DMS79 treated with DMSO at 0.1 percent for 48 hours (cell line): ENCODE measurements at regions not wholly inside any gene's neighbourhood (a gene's known extent, or its start where the extent isn't known, plus 50 kb on each side); places are given as distances from the start of the nearest gene placed in this dataset.
A peak's percentile ranks its signal among the peaks of the same experiment; 100 is the strongest.

Experiments
- DNase-seq: peaks from one replicate; lab custom pipeline; 2025; lab: John Stamatoyannopoulos, UW

DNA sequence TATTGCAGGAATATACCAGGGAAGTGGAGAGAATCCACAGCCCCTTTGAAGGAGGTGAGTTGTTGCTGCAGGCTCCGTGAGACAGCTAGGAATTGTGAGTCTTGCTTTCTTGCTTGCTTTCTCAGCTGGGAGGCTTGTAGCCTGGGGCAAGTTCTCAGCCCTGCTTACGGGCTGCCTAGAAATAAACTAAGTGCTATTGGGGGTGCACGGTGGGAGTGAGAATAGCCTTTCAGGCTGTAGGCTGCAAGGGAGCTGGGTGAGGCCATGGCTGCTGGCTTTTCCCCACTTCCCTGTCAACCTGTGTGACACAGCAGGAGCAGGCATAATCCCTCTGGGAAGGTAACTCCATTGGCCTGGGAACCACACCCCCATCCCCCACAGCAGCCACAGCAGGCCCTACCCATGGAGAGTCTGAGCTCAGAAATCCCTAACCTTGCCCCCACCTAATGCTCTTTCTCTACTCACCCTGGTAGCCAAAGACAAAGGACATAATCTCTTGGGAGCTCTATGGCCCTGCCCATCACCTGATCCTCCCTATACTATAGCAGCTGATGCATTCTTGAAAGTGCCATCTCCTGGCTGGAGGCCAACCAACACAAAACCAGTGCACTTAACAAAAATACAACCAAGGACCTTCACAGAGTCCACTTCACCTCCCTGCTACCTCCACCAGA lies 113.0 kb downstream of the MMRN1 start:
- DNase-seq: no peak

GRCh38 chr4:90012918-90013317 lies 114.3 kb upstream of the CCSER1 start:
- DNase-seq: no peak

DNA sequence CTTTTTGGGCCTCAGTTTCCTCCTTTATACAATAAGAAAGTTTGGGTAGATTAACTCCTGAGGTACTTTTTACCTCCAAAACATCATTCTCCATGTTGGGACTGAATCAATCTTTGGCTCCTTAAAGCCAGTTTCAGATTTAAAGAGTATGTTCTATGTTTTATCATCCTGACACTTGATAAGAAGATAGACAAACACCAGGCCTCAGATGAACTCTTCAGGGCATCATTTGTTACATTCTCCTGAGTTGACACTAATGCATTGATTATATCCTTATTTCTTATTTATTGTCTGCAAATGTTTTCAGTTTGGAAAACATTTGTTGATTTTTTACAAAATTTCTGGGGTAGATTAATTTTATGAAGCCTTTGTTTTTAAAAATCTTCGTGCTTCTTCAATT lies 102.7 kb upstream of the CCSER1 start:
- DNase-seq: no peak

DNA sequence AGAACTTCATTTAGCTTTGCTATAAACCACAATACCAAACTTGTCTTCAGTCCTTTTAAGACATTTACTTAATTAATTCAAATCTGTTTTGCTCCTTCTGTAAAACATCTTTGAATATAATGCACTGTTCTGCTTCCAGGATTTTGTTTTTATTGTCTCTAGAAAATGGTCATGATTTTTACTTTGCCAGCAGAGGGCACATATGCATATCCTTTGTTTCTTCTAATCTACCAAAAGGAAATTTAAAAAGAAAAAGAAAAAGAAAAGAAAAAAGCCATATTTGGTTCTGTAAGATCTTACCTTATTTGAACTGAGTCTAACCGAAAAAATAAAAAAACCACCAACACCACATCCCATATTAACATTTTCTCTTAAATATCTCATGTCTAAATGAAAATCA lies 101.9 kb upstream of the CCSER1 start:
- peak; percentile 1 for DNase-seq

DNA sequence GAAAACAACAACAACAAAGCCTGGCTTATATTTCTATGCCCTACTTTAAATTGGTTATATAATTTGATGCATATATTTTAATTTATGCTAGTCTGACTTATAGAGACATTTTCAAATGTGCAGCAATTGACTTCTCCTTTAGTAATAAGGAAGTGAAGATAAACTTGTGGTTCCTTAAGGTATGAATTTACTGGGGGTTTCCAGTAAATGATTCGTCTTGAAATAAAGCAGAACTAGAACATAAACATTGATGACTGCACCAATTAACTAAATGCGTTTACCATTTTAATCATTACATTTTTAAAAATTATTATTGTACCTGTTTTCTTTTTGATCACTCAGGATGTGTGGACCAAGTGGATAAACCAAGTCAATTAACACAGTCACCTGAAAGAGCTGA lies 99.6 kb upstream of the CCSER1 start:
- DNase-seq: no peak

DNA sequence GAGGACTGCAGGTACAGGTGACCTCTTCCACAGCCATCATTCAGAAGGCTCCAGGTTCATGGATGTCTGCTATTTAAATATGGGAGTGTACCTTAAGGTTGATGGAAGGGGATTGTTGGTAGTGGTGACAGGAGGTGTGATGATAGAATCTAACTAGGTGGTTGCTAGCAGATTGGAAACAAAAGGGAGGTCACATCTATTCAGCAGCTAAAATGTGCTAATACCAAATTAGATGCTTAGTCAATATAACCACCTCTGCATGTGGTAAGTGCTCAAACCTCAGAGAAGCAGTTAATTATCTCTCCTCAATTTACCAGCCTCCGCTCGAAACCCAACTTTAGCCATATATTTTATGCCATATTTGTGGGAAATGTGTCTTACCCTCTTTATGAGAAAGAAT lies 98.7 kb upstream of the CCSER1 start:
- DNase-seq: no peak

- no peak for DNase-seq
Observed at GRCh38 chr4:90030202-90030601, 97.0 kb upstream of the CCSER1 start.

- DNase-seq: no peak
Observed at GRCh38 chr4:90030953-90031352, 96.2 kb upstream of the CCSER1 start.

DNA sequence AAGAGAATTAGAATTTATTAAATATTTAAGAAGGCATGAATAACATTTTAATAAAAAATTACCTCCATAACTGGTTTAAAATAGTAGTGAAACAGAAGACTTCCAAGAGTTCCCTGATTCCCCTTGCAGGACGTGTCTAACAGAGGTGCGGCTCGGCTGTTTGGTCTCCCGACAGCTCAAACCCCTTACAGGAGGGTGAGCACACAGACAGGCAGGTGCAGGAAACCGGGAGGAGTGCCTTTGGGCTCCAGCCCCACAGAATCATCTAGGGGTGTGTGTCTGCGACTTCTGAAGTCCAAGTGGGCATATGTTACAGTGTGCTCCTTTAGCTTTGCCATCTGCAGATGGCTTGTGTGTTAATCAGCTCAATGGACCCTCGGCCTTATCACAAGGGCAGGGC lies 88.1 kb upstream of the CCSER1 start:
- no peak for DNase-seq

- no peak for DNase-seq
Observed at GRCh38 chr4:90051999-90052398, 75.2 kb upstream of the CCSER1 start.

- no peak for DNase-seq
Observed at GRCh38 chr4:90057091-90057490, 70.1 kb upstream of the CCSER1 start.

- no peak for DNase-seq
Observed at GRCh38 chr4:90060039-90060438, 67.2 kb upstream of the CCSER1 start.

DNA sequence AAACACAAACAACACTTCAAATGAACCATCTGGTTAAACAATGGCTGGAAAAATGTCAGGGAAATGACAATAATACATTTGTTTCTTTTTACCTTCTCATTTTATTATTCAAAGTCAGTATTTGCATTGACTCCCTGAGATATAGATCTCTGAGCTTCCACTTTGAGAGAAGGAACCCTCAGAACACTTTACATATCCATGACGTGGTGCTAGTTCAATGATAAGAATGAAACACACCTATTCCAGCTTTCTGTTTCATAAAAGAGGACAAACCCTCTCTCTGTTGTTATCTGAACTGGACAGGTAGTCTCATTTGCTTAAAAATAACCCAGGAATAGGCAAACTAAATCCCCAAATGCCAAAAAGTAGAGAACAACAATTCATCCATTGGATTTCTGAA lies 65.3 kb upstream of the CCSER1 start:
- DNase-seq: no peak

DNA sequence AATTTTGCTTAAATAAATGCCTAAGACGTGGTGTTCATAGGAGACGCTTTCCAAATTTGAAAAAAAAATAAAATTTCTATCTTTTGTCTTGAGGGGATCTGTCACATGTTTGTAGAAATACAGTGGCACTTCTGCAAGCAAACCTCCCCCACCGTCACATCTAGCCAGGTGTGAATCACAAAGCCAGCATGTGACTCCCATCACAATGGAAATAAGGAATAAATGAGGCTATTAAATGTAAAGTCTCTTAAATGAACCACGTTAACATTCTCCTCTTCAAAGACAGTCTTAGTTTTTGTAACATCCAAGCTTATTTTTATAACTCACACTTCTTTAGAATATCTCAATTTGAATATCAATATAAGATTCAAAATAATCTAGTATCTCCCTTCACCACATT lies 63.0 kb upstream of the CCSER1 start:
- DNase-seq: no peak

DNA sequence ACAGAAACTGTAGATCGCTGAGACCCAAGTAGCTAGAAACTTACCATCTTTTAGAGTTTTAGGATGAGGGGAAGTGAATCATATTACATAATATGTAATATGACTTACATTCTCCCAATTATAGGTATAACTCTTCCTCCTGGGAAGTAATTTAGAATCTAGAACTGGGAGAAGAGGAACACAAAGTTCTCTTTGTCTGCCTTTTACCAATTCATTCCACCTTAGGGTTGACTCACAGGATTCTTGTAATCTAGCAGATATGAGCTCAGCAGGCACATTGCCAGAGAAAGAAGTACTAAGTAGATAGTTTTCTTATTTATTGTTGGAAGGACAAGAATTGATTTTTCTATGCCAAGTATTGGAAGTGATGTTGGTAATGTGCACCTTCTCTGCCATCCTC lies 58.0 kb upstream of the CCSER1 start:
- DNase-seq: no peak

DNA sequence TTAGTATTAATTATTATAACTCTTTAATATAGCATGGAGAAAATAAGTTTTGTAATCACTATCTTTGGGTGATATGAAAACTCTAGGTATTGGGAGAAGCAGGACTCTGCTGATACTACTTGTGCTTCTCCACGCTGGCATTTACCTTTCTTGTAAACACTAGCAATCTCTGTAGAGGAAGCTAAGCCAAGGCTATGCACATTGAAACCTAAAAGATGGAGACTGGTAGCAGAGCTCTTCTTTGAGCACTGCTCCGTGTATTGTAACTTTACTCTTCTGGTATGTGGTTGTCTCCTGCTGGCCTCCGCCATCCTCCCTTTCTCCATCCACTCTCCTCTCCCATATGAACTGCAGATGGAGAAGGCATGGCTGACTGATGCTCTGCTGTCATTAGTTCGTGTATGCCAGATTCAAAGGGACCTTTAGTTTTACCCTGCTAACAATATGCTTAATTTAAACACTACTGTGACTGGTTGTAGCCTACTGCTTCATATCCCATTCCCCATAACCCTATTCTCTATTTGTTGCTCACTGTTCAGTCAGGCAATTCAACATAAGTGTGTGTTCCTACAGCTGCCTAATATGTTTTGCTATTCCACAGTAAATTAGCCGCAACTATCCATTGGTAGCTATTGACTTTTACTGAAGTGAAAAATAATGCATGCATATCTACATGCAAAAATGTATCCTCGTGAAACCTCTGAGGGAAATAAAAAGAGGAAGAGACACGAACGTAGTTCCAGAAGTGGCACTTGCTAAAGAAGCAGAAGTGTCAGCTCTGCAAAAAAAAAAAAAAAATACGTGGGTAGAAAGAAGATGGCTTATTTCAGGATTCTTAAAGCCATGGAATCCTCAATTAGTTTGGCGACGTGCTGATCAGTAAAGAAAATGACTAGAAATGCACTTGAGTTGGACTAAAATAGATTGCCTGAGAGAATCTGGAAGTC lies 55.6 kb upstream of the CCSER1 start:
- no peak for DNase-seq

DNA sequence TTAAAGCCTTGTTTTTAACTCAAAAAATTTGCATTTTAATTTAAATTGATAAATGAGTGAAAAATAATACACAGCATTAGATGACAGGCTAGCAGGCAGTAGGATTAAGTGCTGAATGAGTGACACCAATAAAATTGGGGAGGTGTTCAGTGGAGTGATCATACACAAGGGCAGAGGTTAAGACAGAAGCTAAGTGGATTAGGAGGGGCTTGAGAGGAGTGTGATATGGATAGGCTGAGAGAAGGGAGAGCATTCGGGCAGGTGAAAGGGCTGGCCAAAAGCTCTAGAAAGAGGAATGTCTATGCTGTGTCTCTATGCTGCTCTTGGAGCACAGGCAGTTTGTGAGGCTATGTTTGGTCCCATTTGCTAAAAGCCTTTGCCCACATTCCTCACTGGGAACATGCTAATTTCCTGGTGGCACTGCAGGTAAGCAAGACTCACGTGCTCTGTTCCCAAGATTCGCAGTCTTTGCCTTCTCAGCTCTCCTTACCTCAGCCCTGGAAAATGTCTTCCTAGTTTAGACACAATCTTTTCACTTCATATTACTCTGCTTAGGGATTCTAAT lies 52.8 kb upstream of the CCSER1 start:
- DNase-seq: no peak
